HS-27A (cell line): ENCODE measurements at regions not wholly inside any gene's neighbourhood (a gene's known extent, or its start where the extent isn't known, plus 50 kb on each side); places are given as distances from the start of the nearest gene placed in this dataset.
"Not testable (repeated sequence)": the region's sequence is repeated elsewhere in the genome, so short reads cannot be mapped to it uniquely, and the experiment has no call there.

Source experiments
- DNase-seq: peaks from one replicate; pipeline ENCODE4 v3.0.0-alpha.2; 2012; ENCODE audit warnings: low read depth, missing footprints

GRCh38 chr3:118675305-118675704 is 359.3 kb downstream of the IGSF11 start:
- DNase-seq, result no peak

- not testable (repeated sequence) for DNase-seq
These were observed 356.0 kb downstream of the IGSF11 start for GRCh38 chr3:118678663-118679062.

- DNase-seq, result no peak
These were observed 351.7 kb downstream of the IGSF11 start for GRCh38 chr3:118682921-118683320.

GRCh38 chr3:118683636-118684035 is 351.0 kb downstream of the IGSF11 start:
- DNase-seq, result no peak

GRCh38 chr3:118688396-118688884 is 346.2 kb downstream of the IGSF11 start:
- no peak for DNase-seq

GRCh38 chr3:118692416-118692815 is 342.2 kb downstream of the IGSF11 start:
- no peak for DNase-seq

GRCh38 chr3:118705487-118706219 is 329.0 kb downstream of the IGSF11 start:
- DNase-seq, result no peak

- no peak for DNase-seq
These were observed 326.7 kb downstream of the IGSF11 start for GRCh38 chr3:118707991-118708390.

- DNase-seq, result no peak
These were observed 324.1 kb downstream of the IGSF11 start for GRCh38 chr3:118710532-118710931.

GRCh38 chr3:118713502-118714207 is 321.0 kb downstream of the IGSF11 start:
- no peak for DNase-seq

GRCh38 chr3:118714800-118715199 is 319.8 kb downstream of the IGSF11 start:
- DNase-seq, result no peak

GRCh38 chr3:118729546-118729945 is 305.1 kb downstream of the IGSF11 start:
- DNase-seq, result no peak

GRCh38 chr3:118734664-118735063 is 300.0 kb downstream of the IGSF11 start:
- DNase-seq, result no peak

- no peak for DNase-seq
These were observed 298.5 kb downstream of the IGSF11 start for GRCh38 chr3:118736107-118736506.

GRCh38 chr3:118740722-118741290 is 293.8 kb downstream of the IGSF11 start:
- no peak for DNase-seq

GRCh38 chr3:118742760-118743159 is 291.9 kb downstream of the IGSF11 start:
- no peak for DNase-seq

GRCh38 chr3:118744186-118744585 is 290.5 kb downstream of the IGSF11 start:
- no peak for DNase-seq

GRCh38 chr3:118754406-118755252 is 280.0 kb downstream of the IGSF11 start:
- DNase-seq, result no peak

GRCh38 chr3:118755253-118755801 is 279.3 kb downstream of the IGSF11 start:
- no peak for DNase-seq

GRCh38 chr3:118760585-118761290 is 273.9 kb downstream of the IGSF11 start:
- DNase-seq, result no peak

GRCh38 chr3:118761291-118761606 is 273.4 kb downstream of the IGSF11 start:
- DNase-seq, result no peak
